ENCODE measurements at regions not wholly inside any gene's neighbourhood (a gene's known extent, or its start where the extent isn't known, plus 50 kb on each side); places are given as distances from the start of the nearest gene placed in this dataset.

DNA sequence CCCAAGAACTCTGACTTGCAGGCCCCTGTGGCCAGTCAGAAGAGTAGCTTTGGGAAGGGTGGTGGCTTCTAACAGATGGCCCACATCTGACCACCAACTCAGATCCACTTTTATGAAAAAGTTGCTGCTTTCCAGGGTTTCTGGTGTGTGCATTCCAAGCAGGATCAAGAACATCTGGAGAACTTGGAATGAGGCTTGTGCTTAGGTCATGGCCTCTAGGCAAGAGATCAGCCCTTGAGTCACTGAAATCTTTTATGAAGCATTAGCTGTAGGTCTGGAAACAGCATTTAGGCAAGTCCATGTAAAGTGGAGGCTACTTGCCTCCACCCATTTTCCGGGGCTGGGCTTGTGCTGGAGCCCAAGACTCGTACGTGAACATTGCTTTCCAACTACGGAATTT is 433.3 kb downstream of the SH3GL2 start:
- DNase-seq = no peak
- Histone ChIP-seq H3K36me3 (ENCODE audit: insufficient read depth, low read length) (no peaks in the 10 kb centered on the region), H3K4me2 (ENCODE audit: low read depth, low read length, poor library complexity, severe bottlenecking) (no peak overlapping the region), H3K4me3 (ENCODE audit: low read length) (no peak overlapping the region), H3K4me1 (ENCODE audit: low read length) (no peaks in the 10 kb centered on the region), H3K27ac (ENCODE audit: low read length) (no peak overlapping the region), H3K9me2 (replicated peaks; ENCODE audit: insufficient read depth, low read length) (no peaks in the 10 kb centered on the region), H3K9ac (ENCODE audit: low read length) (no peak overlapping the region), H3K79me2 (ENCODE audit: low read length) (no peaks in the 10 kb centered on the region), H3K27me3 (ENCODE audit: low read length) (no peaks in the 10 kb centered on the region), H2AFZ (ENCODE audit: low read length) (no peak overlapping the region), H3K9me3 (ENCODE audit: low read length) (no peaks in the 10 kb centered on the region), H4K20me1 (ENCODE audit: insufficient read depth, low read depth, low read length) (no peaks in the 10 kb centered on the region)

DNA sequence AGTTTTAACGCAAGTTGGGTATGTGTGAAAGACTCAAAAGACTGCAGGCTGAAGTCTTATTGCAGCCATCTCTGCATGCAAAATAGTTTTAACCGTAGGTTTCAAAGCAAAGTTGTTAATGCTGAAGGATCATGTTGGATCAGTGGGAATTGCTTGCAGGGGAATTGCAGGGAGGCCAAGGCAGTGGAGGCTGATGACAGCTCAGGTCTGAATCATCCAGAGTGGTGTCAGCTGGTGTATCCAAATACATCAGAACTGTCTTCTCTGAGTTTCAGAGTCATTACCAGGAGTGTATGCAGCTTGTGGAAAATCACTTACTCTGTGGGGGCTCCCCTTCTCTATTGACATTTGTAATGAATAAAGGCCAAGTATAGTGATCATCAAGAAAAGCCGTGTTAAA is 435.7 kb downstream of the SH3GL2 start:
- H2AFZ ChIP-seq (ENCODE audit: low read length) = no peak overlapping the region
- no peaks in the 10 kb centered on the region for H3K36me3 ChIP-seq (ENCODE audit: insufficient read depth, low read length)
- H3K27ac ChIP-seq (ENCODE audit: low read length) = no peak overlapping the region
- no peaks in the 10 kb centered on the region for H3K9me3 ChIP-seq (ENCODE audit: low read length)
- no peaks in the 10 kb centered on the region for H4K20me1 ChIP-seq (ENCODE audit: insufficient read depth, low read depth, low read length)
- no peaks in the 10 kb centered on the region for H3K9me2 ChIP-seq (replicated peaks; ENCODE audit: insufficient read depth, low read length)
- no peaks in the 10 kb centered on the region for H3K4me1 ChIP-seq (ENCODE audit: low read length)
- no peak overlapping the region for H3K4me2 ChIP-seq (ENCODE audit: low read depth, low read length, poor library complexity, severe bottlenecking)
- H3K27me3 ChIP-seq (ENCODE audit: low read length) = no peaks in the 10 kb centered on the region
- DNase-seq = no peak
- no peaks in the 10 kb centered on the region for H3K79me2 ChIP-seq (ENCODE audit: low read length)
- H3K4me3 ChIP-seq (ENCODE audit: low read length) = no peak overlapping the region
- no peak overlapping the region for H3K9ac ChIP-seq (ENCODE audit: low read length)

DNA sequence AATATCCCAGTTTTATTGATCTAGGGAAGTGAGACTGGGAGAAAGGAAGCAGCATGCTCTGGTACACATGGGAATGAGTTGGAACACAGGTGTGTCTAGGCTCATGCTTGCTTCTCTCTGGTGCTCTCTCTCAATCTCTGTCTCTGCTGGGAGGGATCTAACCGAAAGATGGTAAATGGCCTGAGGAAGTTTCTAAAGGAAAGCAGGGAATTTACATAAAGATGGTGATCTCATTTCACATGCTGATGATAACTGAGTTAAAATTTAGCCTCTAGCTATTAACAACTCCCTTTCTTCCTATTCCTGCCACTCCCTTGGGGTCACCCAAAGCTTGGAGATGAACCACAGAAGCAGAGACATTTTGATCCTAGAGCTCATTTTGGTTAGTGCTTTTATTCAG is 436.2 kb downstream of the SH3GL2 start:
- H3K4me1 ChIP-seq (ENCODE audit: low read length) = no peaks in the 10 kb centered on the region
- no peak overlapping the region for H3K9ac ChIP-seq (ENCODE audit: low read length)
- H3K27ac ChIP-seq (ENCODE audit: low read length) = no peak overlapping the region
- H3K4me3 ChIP-seq (ENCODE audit: low read length) = no peak overlapping the region
- no peaks in the 10 kb centered on the region for H3K9me2 ChIP-seq (replicated peaks; ENCODE audit: insufficient read depth, low read length)
- DNase-seq = no peak
- no peaks in the 10 kb centered on the region for H3K36me3 ChIP-seq (ENCODE audit: insufficient read depth, low read length)
- no peak overlapping the region for H3K4me2 ChIP-seq (ENCODE audit: low read depth, low read length, poor library complexity, severe bottlenecking)
- H3K9me3 ChIP-seq (ENCODE audit: low read length) = no peaks in the 10 kb centered on the region
- H3K79me2 ChIP-seq (ENCODE audit: low read length) = no peaks in the 10 kb centered on the region
- no peak overlapping the region for H2AFZ ChIP-seq (ENCODE audit: low read length)
- H4K20me1 ChIP-seq (ENCODE audit: insufficient read depth, low read depth, low read length) = no peaks in the 10 kb centered on the region
- no peaks in the 10 kb centered on the region for H3K27me3 ChIP-seq (ENCODE audit: low read length)

GRCh38 chr9:18017136-18017535 is 438.3 kb downstream of the SH3GL2 start:
- no peak for DNase-seq
- H3K4me1 ChIP-seq (ENCODE audit: low read length) = no peaks in the 10 kb centered on the region
- H3K79me2 ChIP-seq (ENCODE audit: low read length) = no peaks in the 10 kb centered on the region
- H3K4me3 ChIP-seq (ENCODE audit: low read length) = no peak overlapping the region
- H3K9ac ChIP-seq (ENCODE audit: low read length) = no peak overlapping the region
- no peaks in the 10 kb centered on the region for H3K27me3 ChIP-seq (ENCODE audit: low read length)
- no peaks in the 10 kb centered on the region for H4K20me1 ChIP-seq (ENCODE audit: insufficient read depth, low read depth, low read length)
- H2AFZ ChIP-seq (ENCODE audit: low read length) = no peak overlapping the region
- no peak overlapping the region for H3K27ac ChIP-seq (ENCODE audit: low read length)
- no peaks in the 10 kb centered on the region for H3K9me3 ChIP-seq (ENCODE audit: low read length)
- H3K36me3 ChIP-seq (ENCODE audit: insufficient read depth, low read length) = no peaks in the 10 kb centered on the region
- H3K4me2 ChIP-seq (ENCODE audit: low read depth, low read length, poor library complexity, severe bottlenecking) = no peak overlapping the region
- no peaks in the 10 kb centered on the region for H3K9me2 ChIP-seq (replicated peaks; ENCODE audit: insufficient read depth, low read length)

- no peak overlapping the region for H3K27ac ChIP-seq (ENCODE audit: low read length)
- H3K4me2 ChIP-seq (ENCODE audit: low read depth, low read length, poor library complexity, severe bottlenecking) = no peak overlapping the region
- H4K20me1 ChIP-seq (ENCODE audit: insufficient read depth, low read depth, low read length) = no peaks in the 10 kb centered on the region
- H2AFZ ChIP-seq (ENCODE audit: low read length) = no peak overlapping the region
- H3K4me1 ChIP-seq (ENCODE audit: low read length) = no peaks in the 10 kb centered on the region
- H3K9me3 ChIP-seq (ENCODE audit: low read length) = no peaks in the 10 kb centered on the region
- no peak overlapping the region for H3K4me3 ChIP-seq (ENCODE audit: low read length)
- no peaks in the 10 kb centered on the region for H3K36me3 ChIP-seq (ENCODE audit: insufficient read depth, low read length)
- H3K27me3 ChIP-seq (ENCODE audit: low read length) = no peaks in the 10 kb centered on the region
- no peaks in the 10 kb centered on the region for H3K9me2 ChIP-seq (replicated peaks; ENCODE audit: insufficient read depth, low read length)
- DNase-seq = no peak
- no peaks in the 10 kb centered on the region for H3K79me2 ChIP-seq (ENCODE audit: low read length)
- no peak overlapping the region for H3K9ac ChIP-seq (ENCODE audit: low read length)
These were observed 439.4 kb downstream of the SH3GL2 start for GRCh38 chr9:18018221-18018620.

GRCh38 chr9:18018661-18019060 is 439.8 kb downstream of the SH3GL2 start:
- DNase-seq = no peak
- Histone ChIP-seq H3K4me1 (ENCODE audit: low read length) (no peaks in the 10 kb centered on the region), H3K79me2 (ENCODE audit: low read length) (no peaks in the 10 kb centered on the region), H3K27ac (ENCODE audit: low read length) (no peak overlapping the region), H3K9me2 (replicated peaks; ENCODE audit: insufficient read depth, low read length) (no peaks in the 10 kb centered on the region), H4K20me1 (ENCODE audit: insufficient read depth, low read depth, low read length) (no peaks in the 10 kb centered on the region), H2AFZ (ENCODE audit: low read length) (no peak overlapping the region), H3K27me3 (ENCODE audit: low read length) (no peaks in the 10 kb centered on the region), H3K9ac (ENCODE audit: low read length) (no peak overlapping the region), H3K4me3 (ENCODE audit: low read length) (no peak overlapping the region), H3K4me2 (ENCODE audit: low read depth, low read length, poor library complexity, severe bottlenecking) (no peak overlapping the region), H3K36me3 (ENCODE audit: insufficient read depth, low read length) (no peaks in the 10 kb centered on the region), H3K9me3 (ENCODE audit: low read length) (no peaks in the 10 kb centered on the region)

GRCh38 chr9:18020121-18020745 is 441.4 kb downstream of the SH3GL2 start:
- Histone ChIP-seq H3K27me3 (ENCODE audit: low read length) (no peaks in the 10 kb centered on the region), H2AFZ (ENCODE audit: low read length) (no peak overlapping the region)
- no peak for DNase-seq

GRCh38 chr9:18022642-18023041 is 443.8 kb downstream of the SH3GL2 start:
- Histone ChIP-seq H2AFZ (ENCODE audit: low read length) (no peak overlapping the region), H3K9me3 (ENCODE audit: low read length) (no peaks in the 10 kb centered on the region), H3K9ac (ENCODE audit: low read length) (no peak overlapping the region), H3K79me2 (ENCODE audit: low read length) (no peaks in the 10 kb centered on the region), H3K27me3 (ENCODE audit: low read length) (no peaks in the 10 kb centered on the region), H3K36me3 (ENCODE audit: insufficient read depth, low read length) (no peaks in the 10 kb centered on the region), H3K27ac (ENCODE audit: low read length) (no peak overlapping the region), H3K4me2 (ENCODE audit: low read depth, low read length, poor library complexity, severe bottlenecking) (no peak overlapping the region), H3K9me2 (replicated peaks; ENCODE audit: insufficient read depth, low read length) (no peaks in the 10 kb centered on the region), H3K4me3 (ENCODE audit: low read length) (no peak overlapping the region), H3K4me1 (ENCODE audit: low read length) (no peaks in the 10 kb centered on the region), H4K20me1 (ENCODE audit: insufficient read depth, low read depth, low read length) (no peaks in the 10 kb centered on the region)
- DNase-seq = no peak

More at GRCh38 chr9:18020121-18020745, 441.4 kb downstream of the SH3GL2 start:
- no peak overlapping the region for H3K4me2 ChIP-seq (ENCODE audit: low read depth, low read length, poor library complexity, severe bottlenecking)
- H3K36me3 ChIP-seq (ENCODE audit: insufficient read depth, low read length) = no peaks in the 10 kb centered on the region
- no peaks in the 10 kb centered on the region for H3K9me3 ChIP-seq (ENCODE audit: low read length)
- no peaks in the 10 kb centered on the region for H3K9me2 ChIP-seq (replicated peaks; ENCODE audit: insufficient read depth, low read length)
- H3K4me1 ChIP-seq (ENCODE audit: low read length) = no peaks in the 10 kb centered on the region
- H3K4me3 ChIP-seq (ENCODE audit: low read length) = no peak overlapping the region
- no peaks in the 10 kb centered on the region for H3K79me2 ChIP-seq (ENCODE audit: low read length)
- H4K20me1 ChIP-seq (ENCODE audit: insufficient read depth, low read depth, low read length) = no peaks in the 10 kb centered on the region
- H3K27ac ChIP-seq (ENCODE audit: low read length) = no peak overlapping the region
- H3K9ac ChIP-seq (ENCODE audit: low read length) = no peak overlapping the region

DNA sequence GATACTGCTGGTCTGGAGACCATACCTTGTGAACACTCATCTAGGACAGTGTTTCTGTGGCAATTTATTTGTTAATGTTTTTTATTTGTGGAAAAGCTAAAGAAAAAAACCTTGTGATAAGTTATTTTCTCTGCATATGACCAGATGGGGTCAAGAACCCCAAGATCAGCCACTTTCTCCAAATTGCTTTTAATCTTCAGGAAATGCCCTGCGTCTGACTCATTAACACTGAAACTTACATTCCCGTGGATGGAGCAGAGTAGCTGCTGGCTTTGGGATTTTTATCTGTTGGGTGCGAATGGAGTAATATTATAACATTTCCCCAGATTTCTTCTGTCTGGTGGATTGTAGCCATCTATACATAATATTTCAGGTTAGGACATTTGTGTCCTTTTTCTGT is 444.5 kb downstream of the SH3GL2 start:
- no peak overlapping the region for H3K4me3 ChIP-seq (ENCODE audit: low read length)
- no peak for DNase-seq
- H3K36me3 ChIP-seq (ENCODE audit: insufficient read depth, low read length) = no peaks in the 10 kb centered on the region
- no peaks in the 10 kb centered on the region for H3K9me2 ChIP-seq (replicated peaks; ENCODE audit: insufficient read depth, low read length)
- H3K9me3 ChIP-seq (ENCODE audit: low read length) = no peaks in the 10 kb centered on the region
- H4K20me1 ChIP-seq (ENCODE audit: insufficient read depth, low read depth, low read length) = no peaks in the 10 kb centered on the region
- no peak overlapping the region for H2AFZ ChIP-seq (ENCODE audit: low read length)
- no peak overlapping the region for H3K27ac ChIP-seq (ENCODE audit: low read length)
- H3K4me1 ChIP-seq (ENCODE audit: low read length) = no peaks in the 10 kb centered on the region
- H3K27me3 ChIP-seq (ENCODE audit: low read length) = no peaks in the 10 kb centered on the region
- no peak overlapping the region for H3K4me2 ChIP-seq (ENCODE audit: low read depth, low read length, poor library complexity, severe bottlenecking)
- H3K9ac ChIP-seq (ENCODE audit: low read length) = no peak overlapping the region
- no peaks in the 10 kb centered on the region for H3K79me2 ChIP-seq (ENCODE audit: low read length)
